H1 (cell line): ENCODE measurements at regions not wholly inside any gene's neighbourhood (a gene's known extent, or its start where the extent isn't known, plus 50 kb on each side); places are given as distances from the start of the nearest gene placed in this dataset.

Source experiments
- CTCF ChIA-PET: fragments of 300-600 bp; sonication (Branson Sonifier 250); formaldehyde crosslinking; loops from one replicate; lab custom pipeline; 2021; ENCODE audit not compliant: partially characterized antibody; lab: Charles Lee
- POLR2A ChIA-PET: fragments of 300-600 bp; sonication (Branson Sonifier 250); formaldehyde crosslinking; loops from one replicate; lab custom pipeline; 2021; ENCODE audit warnings: inconsistent platforms; ENCODE audit not compliant: partially characterized antibody; lab: Charles Lee
- DNase-seq, 2 experiments: peaks; one replicate each; pipeline versions ENCODE4 v3.0.0 to v3.0.0-alpha.2; 2010 to 2022; ENCODE audit warnings: low spot score in 2 of 2, low read depth in 1 of 2, mixed read lengths in 1 of 2
- FAIRE-seq: peaks from 2 replicates; lab custom pipeline; 2011; peaks lifted over from hg19 to GRCh38; lab: Jason Lieb, UNC
- H2AFZ ChIP-seq: 2 replicates; pipeline ENCODE4 v1.8.1; 2012; ENCODE audit warnings: low read length, inconsistent platforms
- H2AK5ac ChIP-seq: 2 replicates; pipeline ENCODE4 v1.6.1; 2013; ENCODE audit warnings: low read depth, low read length
- H2BK120ac ChIP-seq: replicated peaks from 2 replicates; pipeline ENCODE3; 2013; ENCODE audit warnings: low read depth, low read length, inconsistent platforms
- H2BK12ac ChIP-seq: 2 replicates; pipeline ENCODE4 v1.6.1; 2013; ENCODE audit warnings: low read depth, low read length
- H2BK15ac ChIP-seq: 2 replicates; pipeline ENCODE4 v1.6.1; 2013; ENCODE audit warnings: low read length
- H2BK20ac ChIP-seq: 2 replicates; pipeline ENCODE4 v1.6.1; 2013; ENCODE audit warnings: low read length
- H2BK5ac ChIP-seq: 2 replicates; pipeline ENCODE4 v1.6.1; 2013; ENCODE audit warnings: low read depth, low read length
- H3K14ac ChIP-seq: 2 replicates; pipeline ENCODE4 v1.6.1; 2013; ENCODE audit warnings: inconsistent platforms; ENCODE audit not compliant: insufficient read length
- H3K18ac ChIP-seq: 2 replicates; pipeline ENCODE4 v1.6.1; 2013; ENCODE audit warnings: low read length; ENCODE audit errors: extremely low read depth
- H3K23ac ChIP-seq: 2 replicates; pipeline ENCODE4 v1.6.1; 2013; ENCODE audit warnings: inconsistent platforms; ENCODE audit not compliant: insufficient read length
- H3K23me2 ChIP-seq: 2 replicates; pipeline ENCODE4 v1.6.1; 2013; ENCODE audit warnings: low read depth, low read length
- H3K27ac ChIP-seq: 2 replicates; pipeline ENCODE4 v1.6.1; 2011; ENCODE audit warnings: low read depth, low read length, inconsistent platforms
- H3K27me3 ChIP-seq, 4 experiments: replicated peaks in 1 of 4; 1 replicate in 1 of 4; 2 replicates in 3 of 4; pipeline versions ENCODE4 v1.6.1 to v1.8.1; 2011 to 2013; ENCODE audit warnings: low read length in 3 of 4, mild to moderate bottlenecking in 3 of 4, inconsistent platforms in 2 of 4, mixed read lengths in 2 of 4, moderate library complexity in 1 of 4; ENCODE audit not compliant: control insufficient read depth in 3 of 4, insufficient read depth in 3 of 4; ENCODE audit errors: extremely low read depth in 1 of 4
- H3K36me3 ChIP-seq, 4 experiments: 2 replicates each; pipeline versions ENCODE4 v1.6.1 to v1.8.1; 2011 to 2013; ENCODE audit warnings: mild to moderate bottlenecking in 4 of 4, low read length in 3 of 4, moderate library complexity in 2 of 4, control low read depth in 1 of 4, inconsistent platforms in 1 of 4; ENCODE audit not compliant: insufficient read depth in 4 of 4, control insufficient read depth in 2 of 4
- H3K4ac ChIP-seq: replicated peaks from 2 replicates; pipeline ENCODE3; 2013; ENCODE audit warnings: low read length, low read depth, mixed read lengths, inconsistent platforms; ENCODE audit not compliant: insufficient read length
- H3K4me1 ChIP-seq, 4 experiments: replicated peaks in 1 of 4; 1 replicate in 1 of 4; 2 replicates in 3 of 4; pipeline versions ENCODE4 v1.6.1 to v1.8.1; 2011 to 2013; ENCODE audit warnings: low read length in 3 of 4, inconsistent platforms in 2 of 4, mixed read lengths in 1 of 4; ENCODE audit not compliant: insufficient read depth in 4 of 4, control insufficient read depth in 3 of 4
- H3K4me2 ChIP-seq, 2 experiments: 2 replicates each; pipeline versions ENCODE4 v1.6.1 to v1.8.1; 2011 to 2013; ENCODE audit warnings: low read depth in 2 of 2, low read length in 2 of 2, control low read depth in 1 of 2, inconsistent platforms in 1 of 2, mild to moderate bottlenecking in 1 of 2; ENCODE audit not compliant: insufficient read depth in 1 of 2
- H3K4me3 ChIP-seq, 4 experiments: fragments of 200-600, 300-600 bp in 1 of 4; sonication (generic), shearing (Covaris generic), sonication (Bioruptor Twin) in 1 of 4; 2 replicates each; pipeline versions ENCODE4 v1.5.1 to v1.8.1; 2011 to 2016; ENCODE audit warnings: low read length in 4 of 4, low read depth in 3 of 4, control low read depth in 2 of 4, inconsistent platforms in 2 of 4, mild to moderate bottlenecking in 2 of 4, mixed read lengths in 1 of 4, moderate library complexity in 1 of 4; ENCODE audit not compliant: insufficient read depth in 2 of 4; ENCODE audit errors: extremely low read depth in 1 of 4
- H3K56ac ChIP-seq: replicated peaks from 2 replicates; pipeline ENCODE3; 2013; ENCODE audit warnings: low read depth, mild to moderate bottlenecking, mixed read lengths, low read length, inconsistent platforms; ENCODE audit not compliant: insufficient read length
- H3K79me1 ChIP-seq: 2 replicates; pipeline ENCODE4 v1.6.1; 2013; ENCODE audit warnings: low read depth, low read length, control low read depth
- H3K79me2 ChIP-seq, 2 experiments: 2 replicates each; pipeline versions ENCODE4 v1.6.1 to v1.8.1; 2012 to 2013; ENCODE audit warnings: low read length in 2 of 2, mild to moderate bottlenecking in 2 of 2, inconsistent platforms in 1 of 2; ENCODE audit not compliant: insufficient read depth in 2 of 2, control insufficient read depth in 1 of 2
- H3K9ac ChIP-seq, 4 experiments: replicated peaks in 1 of 4; 1 replicate in 1 of 4; 2 replicates in 3 of 4; pipeline versions ENCODE4 v1.6.1 to v1.8.1; 2011 to 2013; ENCODE audit warnings: low read depth in 3 of 4, low read length in 3 of 4, control low read depth in 2 of 4, mild to moderate bottlenecking in 2 of 4, moderate library complexity in 2 of 4, inconsistent platforms in 1 of 4; ENCODE audit errors: extremely low read depth in 1 of 4
- H3K9me3 ChIP-seq, 2 experiments: 2 replicates each; pipeline versions ENCODE4 v1.6.1 to v1.8.1; 2012 to 2013; ENCODE audit warnings: mild to moderate bottlenecking in 2 of 2, moderate library complexity in 2 of 2, control low read depth in 1 of 2, inconsistent platforms in 1 of 2, low read depth in 1 of 2, low read length in 1 of 2, mixed read lengths in 1 of 2; ENCODE audit not compliant: insufficient read depth in 2 of 2
- H4K20me1 ChIP-seq, 2 experiments: replicated peaks in 1 of 2; 2 replicates each; pipeline versions ENCODE3 to v1.8.1; 2011 to 2013; ENCODE audit warnings: inconsistent platforms in 2 of 2, low read length in 2 of 2, mild to moderate bottlenecking in 1 of 2; ENCODE audit not compliant: insufficient read depth in 2 of 2, control insufficient read depth in 1 of 2
- H4K5ac ChIP-seq: 2 replicates; pipeline ENCODE4 v1.6.1; 2013; ENCODE audit warnings: low read length, low read depth, mixed read lengths, inconsistent platforms; ENCODE audit not compliant: insufficient read length
- H4K8ac ChIP-seq: 2 replicates; pipeline ENCODE4 v1.8.0; 2013; ENCODE audit warnings: mild to moderate bottlenecking, moderate library complexity, low read length, inconsistent platforms; ENCODE audit not compliant: insufficient read depth; ENCODE audit errors: extremely low read depth
- H4K91ac ChIP-seq: replicated peaks from 2 replicates; pipeline ENCODE3; 2013; ENCODE audit warnings: low read length, mixed read lengths, inconsistent platforms; ENCODE audit not compliant: insufficient read length
- ASH2L ChIP-seq: fragments of 200-600, 300-600 bp; sonication (generic); IDR thresholded peaks from one replicate; pipeline ENCODE4 v1.7.1; 2017; ENCODE audit warnings: low read length
- BCL11A ChIP-seq, 2 experiments: IDR thresholded peaks; one replicate each; pipeline ENCODE4 v1.6.1; 2011; ENCODE audit warnings: low read depth in 2 of 2, low read length in 2 of 2, mild to moderate bottlenecking in 2 of 2
- CTBP2 ChIP-seq: IDR thresholded peaks from 2 replicates; pipeline ENCODE4 v1.7.0; 2011; ENCODE audit warnings: borderline replicate concordance, mild to moderate bottlenecking, moderate library complexity, mixed read lengths, low read length; ENCODE audit not compliant: insufficient read depth, insufficient read length
- KDM4A ChIP-seq: IDR thresholded peaks from one replicate; pipeline ENCODE4 v1.7.1; 2012; ENCODE audit warnings: low read depth, mild to moderate bottlenecking, moderate library complexity, low read length, inconsistent platforms; ENCODE audit not compliant: severe bottlenecking
- NANOG ChIP-seq: IDR thresholded peaks from 2 replicates; pipeline ENCODE4 v1.6.1; 2011; ENCODE audit warnings: low read length, low read depth, mild to moderate bottlenecking, inconsistent platforms; ENCODE audit not compliant: insufficient read depth, poor library complexity, severe bottlenecking
- PHF8 ChIP-seq: fragments of 200-600 bp; sonication (generic); conservative IDR thresholded peaks from 2 replicates; pipeline ENCODE4 v1.7.1; 2012; ENCODE audit warnings: low read depth, mild to moderate bottlenecking, inconsistent platforms, low read length, moderate library complexity
- RFX5 ChIP-seq: IDR thresholded peaks from 2 replicates; pipeline ENCODE4 v1.6.1; 2011; ENCODE audit warnings: low read depth, low read length, improper control_type of control experiment, borderline replicate concordance
- SIRT6 ChIP-seq: IDR thresholded peaks from one replicate; pipeline ENCODE4 v1.7.1; 2012; ENCODE audit warnings: low read length, inconsistent platforms
- TAF1 ChIP-seq: IDR thresholded peaks from 2 replicates; pipeline ENCODE4 v1.6.1; 2011; ENCODE audit warnings: mild to moderate bottlenecking, low read depth, low read length
- TAF7 ChIP-seq: optimal IDR thresholded peaks from 2 replicates; pipeline ENCODE3; 2011; ENCODE audit warnings: low read depth, mild to moderate bottlenecking, inconsistent platforms, low read length, moderate library complexity, borderline replicate concordance
- TBP ChIP-seq: IDR thresholded peaks from 2 replicates; pipeline ENCODE4 v1.6.1; 2011; ENCODE audit warnings: low read depth, low read length, improper control_type of control experiment
- TCF12 ChIP-seq: IDR thresholded peaks from 2 replicates; pipeline ENCODE4 v1.6.1; 2011; ENCODE audit warnings: low read depth, mild to moderate bottlenecking, low read length
- TEAD4 ChIP-seq: IDR thresholded peaks from 2 replicates; pipeline ENCODE4 v1.6.1; 2012; ENCODE audit warnings: low read depth, low read length, inconsistent platforms, mixed read lengths
- WGBS, 2 experiments: shearing (Covaris generic) in 1 of 2; methylation state at CpG; one replicate each; pipeline versions ENCODE4 v1.1.6 to v1.1.7; 2013 to 2015; ENCODE audit warnings: low lambda C conversion rate in 2 of 2, mixed read lengths in 2 of 2, inconsistent platforms in 1 of 2, low coverage in 1 of 2, missing lambda C conversion rate in 1 of 2; ENCODE audit not compliant: insufficient replicate concordance in 2 of 2, insufficient coverage in 1 of 2, insufficient read length in 1 of 2; ENCODE audit errors: extremely low coverage in 1 of 2, missing lambda C conversion rate in 1 of 2; 5-methylcytosine and 5-hydroxymethylcytosine counted together
- TF ChIP-seq, protein P1 (sequence below): IDR thresholded peaks from 2 replicates; pipeline ENCODE4 v1.6.1; 2012; ENCODE audit warnings: inconsistent platforms
- TF ChIP-seq, protein P2 (sequence below): IDR thresholded peaks from 2 replicates; pipeline ENCODE4 v1.6.1; 2012; ENCODE audit warnings: inconsistent platforms

DNA sequence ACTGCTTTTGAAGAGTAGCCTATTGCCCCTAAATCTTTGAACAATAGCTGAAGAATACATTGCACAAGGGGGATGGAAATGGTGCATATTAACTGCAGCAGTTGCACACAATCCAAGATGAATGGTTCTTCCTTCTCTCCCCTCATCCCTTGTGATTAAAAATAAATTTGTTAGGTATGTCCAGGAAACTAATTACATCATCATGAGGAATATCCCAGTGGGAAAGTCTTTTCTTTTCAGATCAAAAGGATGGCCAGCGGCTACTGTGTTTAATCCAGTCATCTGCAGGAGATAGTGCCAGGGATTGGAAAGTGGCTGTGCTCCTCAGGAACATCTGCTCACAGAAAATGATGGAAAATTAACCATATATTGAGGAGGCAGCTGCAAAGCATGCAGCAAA is 508.4 kb upstream of the SEMA6A start:
- FAIRE-seq (no peak), DNase-seq (no peak)
- no peaks in the 10 kb centered on the region for H3K79me2 ChIP-seq
- POLR2A ChIA-PET, result no interaction called here
- H4K91ac ChIP-seq, result no peak overlapping the region
- no peak overlapping the region for H2BK120ac ChIP-seq
- H2BK5ac ChIP-seq, result no peak overlapping the region
- WGBS, 2 experiments, result 89% methylated on average over 1 of the region's 1 CpG; no CpG with 5 or more reads in 1 of the 2 experiments
- no peak overlapping the region for H3K56ac ChIP-seq
- H3K4me1 ChIP-seq, result no peaks in the 10 kb centered on the region
- H4K8ac ChIP-seq, result no peak overlapping the region
- no peaks in the 10 kb centered on the region for H3K23me2 ChIP-seq
- H4K20me1 ChIP-seq, result no peaks in the 10 kb centered on the region
- H3K18ac ChIP-seq, result no peak overlapping the region
- H2AFZ ChIP-seq, result no peak overlapping the region
- no peaks in the 10 kb centered on the region for H3K9me3 ChIP-seq
- H3K23ac ChIP-seq, result no peak overlapping the region
- no peaks in the 10 kb centered on the region for H3K27me3 ChIP-seq
- H2BK12ac ChIP-seq, result no peak overlapping the region
- no peak overlapping the region for H3K27ac ChIP-seq
- no peaks in the 10 kb centered on the region for H3K36me3 ChIP-seq
- H2BK20ac ChIP-seq, result no peak overlapping the region
- no peak overlapping the region for H3K14ac ChIP-seq
- H3K9ac ChIP-seq, result no peak overlapping the region
- H3K79me1 ChIP-seq, result no peaks in the 10 kb centered on the region
- no peak overlapping the region for H2AK5ac ChIP-seq
- CTCF ChIA-PET, result interaction anchor here (0.6 kb wide), 1 partner anchor 168 kb away, joined by 3 read pairs; no protein-coding TSS in a partner anchor
- H3K4ac ChIP-seq, result no peak overlapping the region
- H4K5ac ChIP-seq, result no peak overlapping the region
- H3K4me3 ChIP-seq, result no peak overlapping the region
- H2BK15ac ChIP-seq, result no peak overlapping the region
- H3K4me2 ChIP-seq, result no peak overlapping the region
- TF ChIP-seq TAF1 (no peak), PHF8 (no peak), KDM4A (no peak), BCL11A (IDR thresholded peaks at IDR 0.05; ENCODE audit: low read depth in 2 of 2, low read length in 2 of 2) (no peak), TAF7 (no peak), TBP (no peak), ASH2L (no peak), TCF12 (no peak), TEAD4 (no peak), RFX5 (no peak), SIRT6 (no peak), CTBP2 (no peak), NANOG (no peak)
- TF ChIP-seq, protein P1, sequence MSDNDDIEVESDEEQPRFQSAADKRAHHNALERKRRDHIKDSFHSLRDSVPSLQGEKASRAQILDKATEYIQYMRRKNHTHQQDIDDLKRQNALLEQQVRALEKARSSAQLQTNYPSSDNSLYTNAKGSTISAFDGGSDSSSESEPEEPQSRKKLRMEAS, result no peak
- TF ChIP-seq, protein P2, sequence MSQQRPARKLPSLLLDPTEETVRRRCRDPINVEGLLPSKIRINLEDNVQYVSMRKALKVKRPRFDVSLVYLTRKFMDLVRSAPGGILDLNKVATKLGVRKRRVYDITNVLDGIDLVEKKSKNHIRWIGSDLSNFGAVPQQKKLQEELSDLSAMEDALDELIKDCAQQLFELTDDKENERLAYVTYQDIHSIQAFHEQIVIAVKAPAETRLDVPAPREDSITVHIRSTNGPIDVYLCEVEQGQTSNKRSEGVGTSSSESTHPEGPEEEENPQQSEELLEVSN, result no peak
